HepG2 (cell line): ENCODE measurements at regions not wholly inside any gene's neighbourhood (a gene's known extent, or its start where the extent isn't known, plus 50 kb on each side); places are given as distances from the start of the nearest gene placed in this dataset.
A peak's percentile ranks its signal among the peaks of the same experiment; 100 is the strongest.

Source experiments
- ATAC-seq: fragments of 200-7000 bp; cut with Tn5 transposase; 3 replicates; pipeline ENCODE4 v1.9.1; 2020; ENCODE audit warnings: mild to moderate bottlenecking, moderate library complexity
- BruUV-seq: library from RNA; stranded (reverse); fragments of 400-500 nt; replicated peaks from 2 replicates; lab custom pipeline; 2021; lab: Mats Ljungman, UMichigan
- CTCF ChIA-PET: fragments of 300-600 bp; formaldehyde crosslinking; extraction: SDS; loops from one replicate; lab custom pipeline; 2021; ENCODE audit warnings: low total read pairs, inconsistent platforms, low intra/inter-chr PET ratio; lab: Yijun Ruan, JAX
- POLR2A ChIA-PET: fragments of 350-600 bp; sonication (Branson Sonifier 250); formaldehyde crosslinking; loops from one replicate; lab custom pipeline; 2020; ENCODE audit warnings: antibody characterized with exemption, inconsistent platforms; lab: Yijun Ruan, JAX
- DNase-seq: peaks from one replicate; pipeline ENCODE4 v3.0.0-alpha.2; 2015; ENCODE audit warnings: low spot score
- FAIRE-seq: peaks from 3 replicates; lab custom pipeline; 2011; peaks lifted over from hg19 to GRCh38; lab: Jason Lieb, UNC
- H2AFZ ChIP-seq: one replicate; pipeline ENCODE4 v1.6.1; 2011; ENCODE audit warnings: low read length, inconsistent platforms
- H3K27ac ChIP-seq: fragments of 300-600 bp; 3 replicates; pipeline ENCODE4 v1.8.0; 2011; ENCODE audit warnings: mixed run types, mild to moderate bottlenecking, mixed read lengths, low read length, inconsistent platforms; ENCODE audit not compliant: insufficient read depth; ENCODE audit errors: extremely low read length
- H3K27me3 ChIP-seq, 2 experiments: fragments of 200-600 bp in 1 of 2; 2 replicates in 1 of 2; 3 replicates in 1 of 2; pipeline versions ENCODE4 v1.6.0 to v1.8.0; 2011; ENCODE audit warnings: low read length in 2 of 2, mild to moderate bottlenecking in 2 of 2, moderate library complexity in 2 of 2, inconsistent platforms in 1 of 2; ENCODE audit not compliant: insufficient read depth in 2 of 2, control insufficient read depth in 1 of 2
- H3K36me3 ChIP-seq, 2 experiments: fragments of 200-600 bp in 1 of 2; replicated peaks in 1 of 2; 2 replicates in 1 of 2; 3 replicates in 1 of 2; pipeline versions ENCODE4 v1.5.1 to v1.8.0; 2011; ENCODE audit warnings: low read length in 2 of 2, inconsistent platforms in 1 of 2; ENCODE audit not compliant: insufficient read depth in 2 of 2, control insufficient read depth in 1 of 2
- H3K4me1 ChIP-seq: 2 replicates; pipeline ENCODE4 v1.5.1; 2012; ENCODE audit warnings: low read length, inconsistent platforms; ENCODE audit not compliant: insufficient read depth
- H3K4me2 ChIP-seq: 2 replicates; pipeline ENCODE4 v1.6.0; 2011; ENCODE audit warnings: low read depth, low read length, inconsistent platforms
- H3K4me3 ChIP-seq, 3 experiments: fragments of 200-600 bp in 1 of 3; sonication (generic), shearing (Covaris generic) in 1 of 3; replicated peaks in 1 of 3; 2 replicates each; pipeline ENCODE4 v1.5.1; 2011 to 2016; ENCODE audit warnings: low read length in 3 of 3, inconsistent platforms in 2 of 3, low read depth in 2 of 3, mild to moderate bottlenecking in 2 of 3, control low read depth in 1 of 3, mixed read lengths in 1 of 3; ENCODE audit not compliant: insufficient read depth in 1 of 3
- H3K79me2 ChIP-seq: one replicate; pipeline ENCODE4 v1.6.1; 2011; ENCODE audit warnings: low read length, inconsistent platforms; ENCODE audit not compliant: insufficient read depth
- H3K9ac ChIP-seq: 2 replicates; pipeline ENCODE4 v1.6.0; 2011; ENCODE audit warnings: mild to moderate bottlenecking, low read depth, low read length, inconsistent platforms; ENCODE audit not compliant: insufficient read depth
- H3K9me3 ChIP-seq: 2 replicates; pipeline ENCODE4 v1.5.1; 2012; ENCODE audit warnings: mild to moderate bottlenecking, low read length
- H4K20me1 ChIP-seq: 2 replicates; pipeline ENCODE4 v1.6.0; 2011; ENCODE audit warnings: inconsistent platforms, mild to moderate bottlenecking, low read length, moderate library complexity; ENCODE audit not compliant: insufficient read depth
- ATF1 ChIP-seq: IDR thresholded peaks from 2 replicates; pipeline ENCODE4 v1.6.1; 2016; ENCODE audit warnings: mild to moderate bottlenecking, control low read depth
- CEBPB ChIP-seq: IDR thresholded peaks from 2 replicates; pipeline ENCODE4 v1.6.1; 2011; ENCODE audit warnings: low read depth, low read length, improper control_type of control experiment, borderline replicate concordance
- GATAD2A ChIP-seq: IDR thresholded peaks from 2 replicates; pipeline ENCODE4 v1.6.1; 2016
- PAX8 ChIP-seq: sonication (generic); formaldehyde crosslinking; IDR thresholded peaks from 2 replicates; pipeline ENCODE4 v1.8.0; 2022; ENCODE audit warnings: mild to moderate bottlenecking, missing genetic modification reagents, borderline replicate concordance
- SOX5 ChIP-seq: IDR thresholded peaks from 2 replicates; pipeline ENCODE4 v1.6.1; 2016; ENCODE audit warnings: borderline replicate concordance
- ZNF362 ChIP-seq: sonication (generic); formaldehyde crosslinking; IDR thresholded peaks from 2 replicates; pipeline ENCODE4 v1.4.0; 2020; ENCODE audit warnings: missing genetic modification reagents, mild to moderate bottlenecking, borderline replicate concordance
- ZNF747 ChIP-seq: sonication (generic); formaldehyde crosslinking; IDR thresholded peaks from 2 replicates; pipeline ENCODE4 v1.8.1; 2023; ENCODE audit warnings: missing genetic modification reagents, mild to moderate bottlenecking, borderline replicate concordance
- ZNF770 ChIP-seq: sonication (generic); formaldehyde crosslinking; IDR thresholded peaks from 2 replicates; pipeline ENCODE4 v1.5.0; 2020; ENCODE audit warnings: mild to moderate bottlenecking, missing genetic modification reagents
- ZSCAN20 ChIP-seq: sonication (generic); formaldehyde crosslinking; IDR thresholded peaks from 2 replicates; pipeline ENCODE4 v1.4.0; 2020; ENCODE audit warnings: missing genetic modification reagents, mild to moderate bottlenecking, borderline replicate concordance
- WGBS: methylation state at CpG from one replicate; pipeline ENCODE4 v1.1.6; 2017; ENCODE audit warnings: low lambda C conversion rate; 5-methylcytosine and 5-hydroxymethylcytosine counted together
- in situ Hi-C: cut with HindIII; loops from 2 replicates; pipeline ENCODE4 v1.10.0; 2017; ENCODE audit warnings: low pct_unique_long_range_greater_than_20kb; ENCODE audit not compliant: extremely low pct_ligation_motif_present
- intact Hi-C: fragments of 100-400 bp; cut with micrococcal nuclease; formaldehyde crosslinking; loops from one replicate; pipeline ENCODE4 v1.10.0; 2022; ENCODE audit not compliant: unreplicated experiment
- TF ChIP-seq, protein P1 (sequence below): sonication (generic); formaldehyde crosslinking; IDR thresholded peaks from 2 replicates; pipeline ENCODE4 v1.4.0; 2020; ENCODE audit warnings: mild to moderate bottlenecking, low read depth, missing genetic modification reagents
- TF ChIP-seq, protein P2 (sequence below): sonication (generic); formaldehyde crosslinking; IDR thresholded peaks from 2 replicates; pipeline ENCODE4 v1.5.0; 2020; ENCODE audit warnings: mild to moderate bottlenecking, missing genetic modification reagents

GRCh38 chr13:73336773-73337172, 278.0 kb downstream of the KLF5 start:
- FAIRE-seq (no peak), ATAC-seq (peak; percentile 76)
- WGBS, result 2% methylated on average over 4 of the region's 4 CpGs

GRCh38 chr13:73335944-73336343, 277.1 kb downstream of the KLF5 start:
- ChIA-PET POLR2A (no interaction called here), CTCF (no interaction called here)
- Histone ChIP-seq H3K9me3 (no peaks in the 10 kb centered on the region), H2AFZ (no peak overlapping the region), H3K4me2 (no peak overlapping the region), H3K27me3 (no peaks in the 10 kb centered on the region), H4K20me1 (no peaks in the 10 kb centered on the region), H3K79me2 (no peaks in the 10 kb centered on the region), H3K36me3 (no peaks in the 10 kb centered on the region), H3K27ac (no peak overlapping the region), H3K4me1 (peaks cover 8% of the 10 kb centered on the region; the same call in 1 of the 2 replicates), H3K9ac (no peak overlapping the region), H3K4me3 (no peak overlapping the region)
- no TSS peak for BruUV-seq
- ATAC-seq (no peak), FAIRE-seq (no peak), DNase-seq (no peak)
- in situ Hi-C loops, result no loop called here
- 47% methylated on average over 7 of the region's 7 CpGs for WGBS
- intact Hi-C loops, result no loop called here
- peak; percentile 62; the same call in 1 of the 2 replicates for TF ChIP-seq ZNF770 (CRISPR knock-in tag)
- TF ChIP-seq ZNF747 (CRISPR knock-in tag), result no peak
- TF ChIP-seq, protein P1, sequence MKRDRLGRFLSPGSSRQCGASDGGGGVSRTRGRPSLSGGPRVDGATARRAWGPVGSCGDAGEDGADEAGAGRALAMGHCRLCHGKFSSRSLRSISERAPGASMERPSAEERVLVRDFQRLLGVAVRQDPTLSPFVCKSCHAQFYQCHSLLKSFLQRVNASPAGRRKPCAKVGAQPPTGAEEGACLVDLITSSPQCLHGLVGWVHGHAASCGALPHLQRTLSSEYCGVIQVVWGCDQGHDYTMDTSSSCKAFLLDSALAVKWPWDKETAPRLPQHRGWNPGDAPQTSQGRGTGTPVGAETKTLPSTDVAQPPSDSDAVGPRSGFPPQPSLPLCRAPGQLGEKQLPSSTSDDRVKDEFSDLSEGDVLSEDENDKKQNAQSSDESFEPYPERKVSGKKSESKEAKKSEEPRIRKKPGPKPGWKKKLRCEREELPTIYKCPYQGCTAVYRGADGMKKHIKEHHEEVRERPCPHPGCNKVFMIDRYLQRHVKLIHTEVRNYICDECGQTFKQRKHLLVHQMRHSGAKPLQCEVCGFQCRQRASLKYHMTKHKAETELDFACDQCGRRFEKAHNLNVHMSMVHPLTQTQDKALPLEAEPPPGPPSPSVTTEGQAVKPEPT (CRISPR knock-in tag), result no peak
- TF ChIP-seq, protein P2, sequence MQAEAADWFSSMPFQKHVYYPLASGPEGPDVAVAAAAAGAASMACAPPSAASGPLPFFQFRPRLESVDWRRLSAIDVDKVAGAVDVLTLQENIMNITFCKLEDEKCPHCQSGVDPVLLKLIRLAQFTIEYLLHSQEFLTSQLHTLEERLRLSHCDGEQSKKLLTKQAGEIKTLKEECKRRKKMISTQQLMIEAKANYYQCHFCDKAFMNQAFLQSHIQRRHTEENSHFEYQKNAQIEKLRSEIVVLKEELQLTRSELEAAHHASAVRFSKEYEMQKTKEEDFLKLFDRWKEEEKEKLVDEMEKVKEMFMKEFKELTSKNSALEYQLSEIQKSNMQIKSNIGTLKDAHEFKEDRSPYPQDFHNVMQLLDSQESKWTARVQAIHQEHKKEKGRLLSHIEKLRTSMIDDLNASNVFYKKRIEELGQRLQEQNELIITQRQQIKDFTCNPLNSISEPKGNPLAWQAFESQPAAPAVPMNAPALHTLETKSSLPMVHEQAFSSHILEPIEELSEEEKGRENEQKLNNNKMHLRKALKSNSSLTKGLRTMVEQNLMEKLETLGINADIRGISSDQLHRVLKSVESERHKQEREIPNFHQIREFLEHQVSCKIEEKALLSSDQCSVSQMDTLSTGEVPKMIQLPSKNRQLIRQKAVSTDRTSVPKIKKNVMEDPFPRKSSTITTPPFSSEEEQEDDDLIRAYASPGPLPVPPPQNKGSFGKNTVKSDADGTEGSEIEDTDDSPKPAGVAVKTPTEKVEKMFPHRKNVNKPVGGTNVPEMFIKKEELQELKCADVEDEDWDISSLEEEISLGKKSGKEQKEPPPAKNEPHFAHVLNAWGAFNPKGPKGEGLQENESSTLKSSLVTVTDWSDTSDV (CRISPR knock-in tag), result no peak
- no peak for TF ChIP-seq ZSCAN20 (CRISPR knock-in tag)

More at GRCh38 chr13:73336773-73337172, 278.0 kb downstream of the KLF5 start:
- no peaks in the 10 kb centered on the region for H3K27me3 ChIP-seq
- H3K79me2 ChIP-seq, result no peaks in the 10 kb centered on the region
- H3K4me2 ChIP-seq, result no peak overlapping the region
- intact Hi-C loops (no loop called here), in situ Hi-C loops (no loop called here)
- BruUV-seq, result no TSS peak
- no peak overlapping the region for H3K9ac ChIP-seq
- peaks cover 8% of the 10 kb centered on the region; the same call in 1 of the 2 replicates for H3K4me1 ChIP-seq
- H2AFZ ChIP-seq, result no peak overlapping the region
- peak; percentile 19 for DNase-seq
- no peaks in the 10 kb centered on the region for H3K9me3 ChIP-seq
- ChIA-PET CTCF (no interaction called here), POLR2A (no interaction called here)
- no peak overlapping the region for H3K27ac ChIP-seq
- no peaks in the 10 kb centered on the region for H4K20me1 ChIP-seq
- H3K4me3 ChIP-seq, result no peak overlapping the region
- no peak for TF ChIP-seq ZNF362 (CRISPR knock-in tag)
- peak; percentile 13; the same call in 1 of the 2 replicates for TF ChIP-seq CEBPB
- 0 out of 2 replicates have a peak, but pooled peaks have one; percentile 10 for TF ChIP-seq SOX5
- no peak for TF ChIP-seq PAX8 (CRISPR knock-in tag)
- 0 out of 2 replicates have a peak, but pooled peaks have one; percentile 24 for TF ChIP-seq ATF1
- TF ChIP-seq GATAD2A (CRISPR knock-in tag), result no peak
- TF ChIP-seq, all 625 proteins: peak for 3
- no peaks in the 10 kb centered on the region for H3K36me3 ChIP-seq
